DMS114 treated with DMSO at 0.1 percent for 48 hours (cell line): ENCODE measurements at regions not wholly inside any gene's neighbourhood (a gene's known extent, or its start where the extent isn't known, plus 50 kb on each side); places are given as distances from the start of the nearest gene placed in this dataset.

Source experiments
- DNase-seq: peaks from one replicate; lab custom pipeline; 2025; ENCODE audit not compliant: unreplicated experiment; lab: John Stamatoyannopoulos, UW

GRCh38 chr10:78718032-78718572 is 350.7 kb upstream of the ZMIZ1 start:
- DNase-seq = no peak

GRCh38 chr10:78719276-78719675 is 349.5 kb upstream of the ZMIZ1 start:
- no peak for DNase-seq

GRCh38 chr10:78720091-78720490 is 348.7 kb upstream of the ZMIZ1 start:
- DNase-seq = no peak

GRCh38 chr10:78721231-78721630 is 347.5 kb upstream of the ZMIZ1 start:
- no peak for DNase-seq

DNA sequence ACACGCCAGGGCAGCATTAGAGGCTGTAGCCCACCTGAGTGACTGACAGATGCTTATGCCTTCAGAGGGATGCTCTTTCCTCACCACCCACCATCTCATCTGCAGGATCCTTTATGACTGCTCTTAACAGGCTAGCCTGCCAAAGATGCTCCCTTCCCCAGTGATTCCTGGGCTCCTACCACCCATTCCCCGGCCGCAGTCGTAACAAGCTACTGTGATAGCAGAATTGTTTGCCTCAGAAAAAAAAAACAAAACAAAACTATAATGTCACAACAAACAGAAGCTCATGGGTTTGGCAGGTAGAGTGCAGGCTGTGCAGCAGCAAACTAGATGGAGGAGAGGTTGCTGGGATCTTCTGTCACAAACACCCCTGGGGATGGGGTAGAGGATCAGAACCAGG is 343.9 kb upstream of the ZMIZ1 start:
- no peak for DNase-seq

DNA sequence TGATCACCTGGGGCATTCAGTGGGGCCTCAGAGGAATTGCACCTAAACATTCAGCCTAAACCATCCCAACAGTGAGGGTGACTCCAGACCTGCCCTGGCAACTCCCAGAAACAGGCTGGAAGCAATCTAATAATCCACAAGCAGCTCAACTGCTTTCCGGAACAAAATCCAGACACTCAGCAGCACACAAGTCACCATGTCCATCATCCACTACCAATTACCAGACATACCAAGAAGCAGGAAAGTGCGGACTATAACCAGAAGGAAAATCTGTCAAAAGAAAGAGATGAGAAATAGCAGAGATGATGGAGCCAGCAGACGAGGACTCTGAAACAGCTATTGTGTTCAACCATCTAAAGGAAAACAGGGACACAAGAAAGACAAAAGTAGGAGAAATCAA is 342.6 kb upstream of the ZMIZ1 start:
- DNase-seq = no peak

GRCh38 chr10:78727251-78727650 is 341.5 kb upstream of the ZMIZ1 start:
- DNase-seq = no peak

DNA sequence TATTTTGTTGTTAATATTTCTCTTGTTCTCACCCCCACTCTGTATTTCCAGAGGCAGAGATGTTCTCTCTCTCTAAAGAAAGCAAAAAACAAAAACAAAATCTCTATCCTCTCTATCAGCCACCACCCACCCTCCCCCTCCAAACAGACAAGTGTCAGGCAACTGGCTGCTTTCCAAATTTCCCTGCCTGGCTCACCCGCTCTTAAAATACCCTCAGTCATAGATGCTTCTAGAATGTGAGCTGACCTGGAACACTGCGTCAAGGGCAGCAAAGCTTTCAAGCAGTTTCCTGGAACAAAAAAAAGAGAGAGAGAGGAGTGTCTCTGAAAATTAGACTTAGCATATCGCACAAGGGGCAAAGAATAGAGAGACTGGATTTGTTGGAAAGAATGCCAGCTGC is 341.0 kb upstream of the ZMIZ1 start:
- no peak for DNase-seq

DNA sequence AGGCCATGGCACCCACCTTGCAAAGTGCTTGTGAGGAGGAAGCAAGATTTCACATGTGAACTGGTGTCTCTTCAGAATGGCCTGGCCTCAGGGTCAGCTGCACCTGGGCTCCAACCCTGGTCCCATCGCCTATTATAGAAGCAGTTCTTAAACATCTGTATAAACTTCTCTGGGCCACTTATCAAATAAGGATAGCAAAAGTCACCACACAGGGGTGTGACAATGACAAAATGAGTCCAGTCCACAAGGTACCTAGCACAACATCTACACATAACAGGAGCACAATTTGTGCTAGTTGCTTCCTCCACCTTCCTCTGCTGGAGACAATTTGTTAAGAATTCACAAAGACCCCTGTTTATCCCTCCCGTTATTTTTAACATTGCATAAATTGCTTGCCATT is 340.6 kb upstream of the ZMIZ1 start:
- no peak for DNase-seq

- DNase-seq = no peak
These were observed 339.4 kb upstream of the ZMIZ1 start for GRCh38 chr10:78729366-78729765.

- DNase-seq = no peak
These were observed 339.0 kb upstream of the ZMIZ1 start for GRCh38 chr10:78729800-78730199.

GRCh38 chr10:78730754-78731153 is 338.0 kb upstream of the ZMIZ1 start:
- no peak for DNase-seq

- DNase-seq = no peak
These were observed 337.1 kb upstream of the ZMIZ1 start for GRCh38 chr10:78731675-78732074.

GRCh38 chr10:78732381-78732780 is 336.4 kb upstream of the ZMIZ1 start:
- no peak for DNase-seq

DNA sequence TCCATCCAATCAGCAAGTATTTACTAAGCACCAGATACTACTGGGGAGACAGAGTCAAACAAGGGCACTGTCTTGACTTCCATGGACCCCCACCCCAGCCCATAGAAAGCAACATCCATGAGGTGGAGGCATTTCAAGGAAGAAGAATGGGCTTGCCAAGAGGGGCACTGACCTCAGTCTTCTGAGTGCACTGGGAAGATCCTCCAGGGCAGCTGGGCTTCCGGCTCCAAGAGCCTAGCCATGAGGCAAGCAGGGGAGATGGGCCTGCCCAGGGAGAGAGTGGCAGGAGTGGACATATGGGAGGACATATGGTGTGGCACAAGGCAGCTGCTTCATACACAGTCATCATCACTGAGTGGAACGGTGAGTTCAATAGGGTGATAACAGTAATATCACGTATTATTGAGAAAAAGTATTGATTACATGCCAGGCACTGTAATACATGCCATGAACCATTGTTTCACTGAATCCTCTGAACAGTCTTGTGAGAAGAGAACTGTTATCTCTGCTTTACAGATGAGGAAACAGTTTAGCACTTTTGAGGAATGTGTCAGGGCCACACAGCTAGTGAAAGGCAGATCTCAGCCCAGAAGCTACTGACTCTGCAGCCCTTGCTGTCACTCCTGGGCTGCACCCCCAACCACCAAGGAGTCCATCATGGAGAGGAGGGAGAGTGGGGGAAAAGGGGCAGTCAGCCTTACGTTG is 331.7 kb upstream of the ZMIZ1 start:
- DNase-seq = no peak

GRCh38 chr10:78737883-78738856 is 330.6 kb upstream of the ZMIZ1 start:
- no peak for DNase-seq

- DNase-seq = no peak
These were observed 329.9 kb upstream of the ZMIZ1 start for GRCh38 chr10:78738861-78739260.

DNA sequence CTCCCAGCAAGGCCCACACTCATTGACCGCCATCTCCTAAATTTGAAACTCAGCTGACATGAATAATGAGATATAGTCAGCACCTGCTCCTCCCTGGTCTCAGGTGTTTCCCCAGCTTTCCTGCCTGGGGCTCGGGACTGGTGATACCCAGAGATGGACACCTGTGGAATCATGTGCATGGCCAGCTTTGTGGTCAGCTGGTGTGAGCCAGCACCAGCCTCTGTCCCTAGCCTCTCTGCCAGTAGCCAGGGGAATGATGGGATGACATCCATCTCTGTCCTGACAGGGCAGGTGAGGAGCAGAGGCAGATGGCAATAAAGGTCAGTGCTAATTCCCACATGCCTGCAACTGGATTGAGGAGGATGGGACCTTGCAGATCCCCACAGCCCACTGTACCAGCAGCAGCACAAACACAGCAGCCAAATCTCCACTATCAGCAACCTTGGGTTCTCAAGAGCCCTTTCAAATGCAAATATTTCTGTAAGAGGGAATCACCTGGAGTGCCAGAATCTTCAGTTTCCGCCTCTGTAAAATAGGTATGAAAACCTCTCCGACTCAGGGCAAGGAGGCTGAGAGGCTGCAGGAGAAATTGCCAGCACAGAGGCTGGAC is 329.2 kb upstream of the ZMIZ1 start:
- no peak for DNase-seq

DNA sequence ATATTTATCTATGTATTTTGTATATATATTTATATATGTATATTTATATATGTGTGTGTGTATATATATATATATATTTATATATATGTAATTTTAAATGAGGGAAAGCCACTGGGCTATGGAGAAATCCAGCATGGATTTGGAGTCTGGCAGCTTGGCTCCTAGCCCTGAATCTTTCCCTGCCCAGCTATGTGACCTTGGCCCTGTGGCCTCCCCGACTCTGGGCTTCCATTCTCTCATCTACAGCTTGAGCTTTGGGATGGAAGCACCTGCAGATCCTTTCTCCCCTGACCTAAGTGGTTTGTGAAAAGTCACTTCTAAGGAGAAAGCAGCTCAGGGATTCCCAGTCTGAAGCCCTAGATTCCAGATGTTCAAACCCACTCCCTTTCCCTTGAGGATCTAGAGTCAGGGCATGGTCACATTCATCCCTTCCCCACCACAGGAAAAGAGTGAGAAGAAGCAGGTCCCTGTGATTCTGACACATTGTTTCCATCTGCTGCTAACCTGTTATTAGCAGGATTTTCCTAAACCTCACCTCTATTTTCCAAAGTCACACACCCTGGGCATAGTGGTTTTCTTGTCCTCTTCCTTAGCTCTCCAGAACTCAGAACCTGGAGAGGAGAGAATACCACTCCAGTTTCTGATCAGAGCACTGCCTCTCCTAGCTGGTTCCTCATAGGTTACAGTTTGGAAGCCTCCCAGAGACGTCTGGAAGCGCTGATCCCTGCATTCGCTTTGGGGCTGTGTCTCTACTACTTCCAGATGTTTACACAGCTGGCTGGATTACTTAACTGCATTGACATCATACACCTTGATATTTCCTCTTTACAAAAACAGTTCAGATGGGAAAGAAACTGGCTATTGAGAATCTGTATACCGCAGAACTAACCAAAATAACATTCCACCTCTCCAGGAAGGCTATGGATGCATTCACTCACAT is 327.5 kb upstream of the ZMIZ1 start:
- no peak for DNase-seq

GRCh38 chr10:78742406-78742729 is 326.4 kb upstream of the ZMIZ1 start:
- DNase-seq = no peak
